IgD-negative memory B cell (primary cell): ENCODE measurements at regions not wholly inside any gene's neighbourhood (a gene's known extent, or its start where the extent isn't known, plus 50 kb on each side); places are given as distances from the start of the nearest gene placed in this dataset.
"Not testable (repeated sequence)": the region's sequence is repeated elsewhere in the genome, so short reads cannot be mapped to it uniquely, and the experiment has no call there.

Experiments
- H3K27ac Mint-ChIP-seq, 3 donors: one replicate each; pipeline ENCODE4 v1.8.0; 2020 to 2022; ENCODE audit warnings: mild to moderate bottlenecking in 3 of 3, mixed read lengths in 3 of 3, moderate library complexity in 1 of 3
- H3K27me3 Mint-ChIP-seq: one replicate; pipeline ENCODE4 v1.8.0; 2021; ENCODE audit warnings: mixed read lengths
- H3K36me3 Mint-ChIP-seq: one replicate; pipeline ENCODE4 v1.8.0; 2020; ENCODE audit warnings: mild to moderate bottlenecking, mixed read lengths
- H3K4me1 Mint-ChIP-seq, 3 donors: one replicate each; pipeline ENCODE4 v1.8.0; 2020 to 2022; ENCODE audit warnings: mixed read lengths in 3 of 3, mild to moderate bottlenecking in 1 of 3
- H3K4me3 Mint-ChIP-seq, 4 donors: one replicate each; pipeline ENCODE4 v1.8.0; 2020 to 2022; ENCODE audit warnings: mild to moderate bottlenecking in 4 of 4, mixed read lengths in 4 of 4, moderate library complexity in 3 of 4
- H3K9me3 Mint-ChIP-seq, 3 donors: one replicate each; pipeline ENCODE4 v1.8.0; 2020 to 2021; ENCODE audit warnings: mixed read lengths in 3 of 3, mild to moderate bottlenecking in 1 of 3

- no peak overlapping the region for H3K4me3 Mint-ChIP-seq
- no peak overlapping the region for H3K27ac Mint-ChIP-seq
- H3K36me3 Mint-ChIP-seq, result no peaks in the 10 kb centered on the region
- H3K9me3 Mint-ChIP-seq, result no peaks in the 10 kb centered on the region
- H3K4me1 Mint-ChIP-seq, result peaks cover 10 to 13% (median 11%) of the 10 kb centered on the region in 3 donors
- H3K27me3 Mint-ChIP-seq, result no peaks in the 10 kb centered on the region
Observed at GRCh38 chr7:142582351-142582750, 166.9 kb upstream of the PRSS1 start.

GRCh38 chr7:142581341-142581740, 167.9 kb upstream of the PRSS1 start:
- H3K27me3 Mint-ChIP-seq, result no peaks in the 10 kb centered on the region
- H3K4me3 Mint-ChIP-seq, result no peak overlapping the region
- H3K9me3 Mint-ChIP-seq, result no peaks in the 10 kb centered on the region
- H3K36me3 Mint-ChIP-seq, result no peaks in the 10 kb centered on the region
- H3K27ac Mint-ChIP-seq, result no peak overlapping the region
- H3K4me1 Mint-ChIP-seq, result peaks cover 10 to 13% (median 11%) of the 10 kb centered on the region in 3 donors

GRCh38 chr7:142579946-142580345, 169.3 kb upstream of the PRSS1 start:
- Mint-ChIP-seq H3K36me3 (no peaks in the 10 kb centered on the region), H3K4me1 (peaks cover 10 to 13% (median 11%) of the 10 kb centered on the region in 3 donors), H3K27me3 (no peaks in the 10 kb centered on the region), H3K9me3 (no peaks in the 10 kb centered on the region), H3K4me3 (peak overlapping the region in 1 of 4 donors; percentile 56), H3K27ac (no peak overlapping the region)

- not testable (repeated sequence) for H3K27me3 Mint-ChIP-seq, H3K4me1 Mint-ChIP-seq, H3K27ac Mint-ChIP-seq, H3K9me3 Mint-ChIP-seq, H3K36me3 Mint-ChIP-seq, H3K4me3 Mint-ChIP-seq
Observed at GRCh38 chr7:142575351-142575750, 173.9 kb upstream of the PRSS1 start.

GRCh38 chr7:142571581-142571980, 177.7 kb upstream of the PRSS1 start:
- peaks cover under 1% of the 10 kb centered on the region for H3K36me3 Mint-ChIP-seq
- H3K4me3 Mint-ChIP-seq, result no peak overlapping the region
- H3K4me1 Mint-ChIP-seq, result peaks cover 0 to 1% (median 0%) of the 10 kb centered on the region in 3 donors

GRCh38 chr7:142569851-142570250, 179.4 kb upstream of the PRSS1 start:
- peaks cover 0 to 1% (median 0%) of the 10 kb centered on the region in 3 donors for H3K4me1 Mint-ChIP-seq
- H3K4me3 Mint-ChIP-seq, result no peak overlapping the region
- H3K27me3 Mint-ChIP-seq, result peaks cover 30% of the 10 kb centered on the region
- no peaks in the 10 kb centered on the region for H3K9me3 Mint-ChIP-seq
- no peak overlapping the region for H3K27ac Mint-ChIP-seq
- H3K36me3 Mint-ChIP-seq, result peaks cover 6% of the 10 kb centered on the region

More at GRCh38 chr7:142571581-142571980, 177.7 kb upstream of the PRSS1 start:
- H3K27ac Mint-ChIP-seq, result no peak overlapping the region
- H3K27me3 Mint-ChIP-seq, result peaks cover 25% of the 10 kb centered on the region
- H3K9me3 Mint-ChIP-seq, result no peaks in the 10 kb centered on the region

GRCh38 chr7:142568435-142569097, 180.7 kb upstream of the PRSS1 start:
- H3K9me3 Mint-ChIP-seq, result no peaks in the 10 kb centered on the region
- no peak overlapping the region for H3K4me3 Mint-ChIP-seq
- peaks cover 34% of the 10 kb centered on the region for H3K27me3 Mint-ChIP-seq
- peaks cover 6% of the 10 kb centered on the region for H3K36me3 Mint-ChIP-seq
- H3K4me1 Mint-ChIP-seq, result peaks cover 0 to 1% (median 0%) of the 10 kb centered on the region in 3 donors
- H3K27ac Mint-ChIP-seq, result no peak overlapping the region

- Mint-ChIP-seq H3K36me3 (peaks cover 6% of the 10 kb centered on the region), H3K27me3 (peaks cover 38% of the 10 kb centered on the region), H3K9me3 (no peaks in the 10 kb centered on the region), H3K4me3 (no peak overlapping the region), H3K4me1 (peaks cover 0 to 1% (median 0%) of the 10 kb centered on the region in 3 donors), H3K27ac (no peak overlapping the region)
Observed at GRCh38 chr7:142567201-142568075, 181.8 kb upstream of the PRSS1 start.

GRCh38 chr7:142566271-142566670, 183.0 kb upstream of the PRSS1 start:
- Mint-ChIP-seq H3K27ac (no peak overlapping the region), H3K36me3 (peaks cover 6% of the 10 kb centered on the region), H3K4me1 (peaks cover 0 to 1% (median 0%) of the 10 kb centered on the region in 3 donors), H3K4me3 (peak overlapping the region in 1 of 4 donors; percentile 20), H3K27me3 (peaks cover 34% of the 10 kb centered on the region), H3K9me3 (no peaks in the 10 kb centered on the region)

GRCh38 chr7:142564125-142564524, 185.1 kb upstream of the PRSS1 start:
- H3K27me3 Mint-ChIP-seq, result peaks cover 29% of the 10 kb centered on the region
- not testable (repeated sequence) for H3K4me3 Mint-ChIP-seq

GRCh38 chr7:142563470-142563869, 185.8 kb upstream of the PRSS1 start:
- Mint-ChIP-seq H3K36me3 (peaks cover 6% of the 10 kb centered on the region), H3K9me3 (no peaks in the 10 kb centered on the region), H3K4me1 (peaks cover 0 to 1% (median 0%) of the 10 kb centered on the region in 3 donors), H3K27me3 (peaks cover 30% of the 10 kb centered on the region), H3K27ac (no peak overlapping the region), H3K4me3 (no peak overlapping the region)

More at GRCh38 chr7:142564125-142564524, 185.1 kb upstream of the PRSS1 start:
- H3K9me3 Mint-ChIP-seq, H3K36me3 Mint-ChIP-seq, H3K4me1 Mint-ChIP-seq: not testable (repeated sequence)
- peak overlapping the region in 1 of 3 donors; percentile 47 for H3K27ac Mint-ChIP-seq

GRCh38 chr7:142562688-142563087, 186.6 kb upstream of the PRSS1 start:
- Mint-ChIP-seq H3K4me1 (no peaks in the 10 kb centered on the region), H3K27me3 (peaks cover 35% of the 10 kb centered on the region), H3K9me3 (peaks cover 0 to 2% (median 0%) of the 10 kb centered on the region in 3 donors), H3K36me3 (peaks cover 6% of the 10 kb centered on the region), H3K4me3 (no peak overlapping the region), H3K27ac (no peak overlapping the region)

- H3K4me3 Mint-ChIP-seq, H3K36me3 Mint-ChIP-seq, H3K27ac Mint-ChIP-seq, H3K9me3 Mint-ChIP-seq, H3K4me1 Mint-ChIP-seq: not testable (repeated sequence)
- H3K27me3 Mint-ChIP-seq, result peaks cover 29% of the 10 kb centered on the region
Observed at GRCh38 chr7:142561396-142561795, 187.9 kb upstream of the PRSS1 start.

GRCh38 chr7:142560770-142561169, 188.5 kb upstream of the PRSS1 start:
- not testable (repeated sequence) for H3K4me1 Mint-ChIP-seq, H3K36me3 Mint-ChIP-seq, H3K4me3 Mint-ChIP-seq, H3K27ac Mint-ChIP-seq, H3K9me3 Mint-ChIP-seq
- H3K27me3 Mint-ChIP-seq, result peaks cover 28% of the 10 kb centered on the region

GRCh38 chr7:142560166-142560565, 189.1 kb upstream of the PRSS1 start:
- H3K4me3 Mint-ChIP-seq, result no peak overlapping the region
- no peak overlapping the region for H3K27ac Mint-ChIP-seq
- peaks cover 0 to 2% (median 0%) of the 10 kb centered on the region in 3 donors for H3K9me3 Mint-ChIP-seq
- H3K27me3 Mint-ChIP-seq, result peaks cover 25% of the 10 kb centered on the region
- H3K36me3 Mint-ChIP-seq, result no peaks in the 10 kb centered on the region
- H3K4me1 Mint-ChIP-seq, result no peaks in the 10 kb centered on the region
